ENCODE measurements at regions not wholly inside any gene's neighbourhood (a gene's known extent, or its start where the extent isn't known, plus 50 kb on each side); places are given as distances from the start of the nearest gene placed in this dataset.

DNA sequence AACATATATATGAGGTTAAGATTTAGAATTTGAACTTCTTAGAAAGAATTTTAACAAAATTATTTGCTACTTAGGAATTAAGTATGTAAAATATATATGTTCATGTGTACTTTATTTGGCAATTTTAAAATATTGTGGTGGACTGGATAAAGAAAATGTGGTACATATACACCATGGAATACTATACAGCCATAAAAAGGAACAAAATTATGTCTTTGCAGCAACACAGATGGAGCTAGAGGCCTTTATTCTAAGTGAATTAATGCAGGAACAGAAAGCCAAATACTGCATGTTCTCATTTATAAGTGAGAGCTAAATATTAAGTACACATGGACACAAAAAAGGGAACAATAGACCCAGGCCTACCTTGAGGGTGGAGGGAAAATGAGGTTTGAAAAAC is 72.2 kb upstream of the FMN2 start:
- Histone ChIP-seq H3K4me3 (replicated peaks; ENCODE audit: insufficient read depth, low read length) (no peak overlapping the region), H3K27ac (replicated peaks) (no peak overlapping the region), H3K27me3 (ENCODE audit: insufficient read depth, poor library complexity, severe bottlenecking) (no peaks in the 10 kb centered on the region)
- TF ChIP-seq GABPA (IDR thresholded peaks at IDR 0.05; ENCODE audit: low read depth) (no peak), POLR2AphosphoS5 (IDR thresholded peaks at IDR 0.05; ENCODE audit: low read depth) (no peak), SPI1 (IDR thresholded peaks at IDR 0.05; ENCODE audit: borderline replicate concordance, low read depth) (no peak)
- TF ChIP-seq, protein P1, sequence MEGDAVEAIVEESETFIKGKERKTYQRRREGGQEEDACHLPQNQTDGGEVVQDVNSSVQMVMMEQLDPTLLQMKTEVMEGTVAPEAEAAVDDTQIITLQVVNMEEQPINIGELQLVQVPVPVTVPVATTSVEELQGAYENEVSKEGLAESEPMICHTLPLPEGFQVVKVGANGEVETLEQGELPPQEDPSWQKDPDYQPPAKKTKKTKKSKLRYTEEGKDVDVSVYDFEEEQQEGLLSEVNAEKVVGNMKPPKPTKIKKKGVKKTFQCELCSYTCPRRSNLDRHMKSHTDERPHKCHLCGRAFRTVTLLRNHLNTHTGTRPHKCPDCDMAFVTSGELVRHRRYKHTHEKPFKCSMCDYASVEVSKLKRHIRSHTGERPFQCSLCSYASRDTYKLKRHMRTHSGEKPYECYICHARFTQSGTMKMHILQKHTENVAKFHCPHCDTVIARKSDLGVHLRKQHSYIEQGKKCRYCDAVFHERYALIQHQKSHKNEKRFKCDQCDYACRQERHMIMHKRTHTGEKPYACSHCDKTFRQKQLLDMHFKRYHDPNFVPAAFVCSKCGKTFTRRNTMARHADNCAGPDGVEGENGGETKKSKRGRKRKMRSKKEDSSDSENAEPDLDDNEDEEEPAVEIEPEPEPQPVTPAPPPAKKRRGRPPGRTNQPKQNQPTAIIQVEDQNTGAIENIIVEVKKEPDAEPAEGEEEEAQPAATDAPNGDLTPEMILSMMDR (IDR thresholded peaks at IDR 0.05; ENCODE audit: insufficient read depth, low read length): no peak
- TF ChIP-seq, protein P2, sequence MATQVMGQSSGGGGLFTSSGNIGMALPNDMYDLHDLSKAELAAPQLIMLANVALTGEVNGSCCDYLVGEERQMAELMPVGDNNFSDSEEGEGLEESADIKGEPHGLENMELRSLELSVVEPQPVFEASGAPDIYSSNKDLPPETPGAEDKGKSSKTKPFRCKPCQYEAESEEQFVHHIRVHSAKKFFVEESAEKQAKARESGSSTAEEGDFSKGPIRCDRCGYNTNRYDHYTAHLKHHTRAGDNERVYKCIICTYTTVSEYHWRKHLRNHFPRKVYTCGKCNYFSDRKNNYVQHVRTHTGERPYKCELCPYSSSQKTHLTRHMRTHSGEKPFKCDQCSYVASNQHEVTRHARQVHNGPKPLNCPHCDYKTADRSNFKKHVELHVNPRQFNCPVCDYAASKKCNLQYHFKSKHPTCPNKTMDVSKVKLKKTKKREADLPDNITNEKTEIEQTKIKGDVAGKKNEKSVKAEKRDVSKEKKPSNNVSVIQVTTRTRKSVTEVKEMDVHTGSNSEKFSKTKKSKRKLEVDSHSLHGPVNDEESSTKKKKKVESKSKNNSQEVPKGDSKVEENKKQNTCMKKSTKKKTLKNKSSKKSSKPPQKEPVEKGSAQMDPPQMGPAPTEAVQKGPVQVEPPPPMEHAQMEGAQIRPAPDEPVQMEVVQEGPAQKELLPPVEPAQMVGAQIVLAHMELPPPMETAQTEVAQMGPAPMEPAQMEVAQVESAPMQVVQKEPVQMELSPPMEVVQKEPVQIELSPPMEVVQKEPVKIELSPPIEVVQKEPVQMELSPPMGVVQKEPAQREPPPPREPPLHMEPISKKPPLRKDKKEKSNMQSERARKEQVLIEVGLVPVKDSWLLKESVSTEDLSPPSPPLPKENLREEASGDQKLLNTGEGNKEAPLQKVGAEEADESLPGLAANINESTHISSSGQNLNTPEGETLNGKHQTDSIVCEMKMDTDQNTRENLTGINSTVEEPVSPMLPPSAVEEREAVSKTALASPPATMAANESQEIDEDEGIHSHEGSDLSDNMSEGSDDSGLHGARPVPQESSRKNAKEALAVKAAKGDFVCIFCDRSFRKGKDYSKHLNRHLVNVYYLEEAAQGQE (IDR thresholded peaks at IDR 0.05; ENCODE audit: insufficient replicate concordance, low read depth): no peak
- no peak for DNase-seq (ENCODE audit: low read depth in 1 of 2, low spot score in 1 of 2)

DNA sequence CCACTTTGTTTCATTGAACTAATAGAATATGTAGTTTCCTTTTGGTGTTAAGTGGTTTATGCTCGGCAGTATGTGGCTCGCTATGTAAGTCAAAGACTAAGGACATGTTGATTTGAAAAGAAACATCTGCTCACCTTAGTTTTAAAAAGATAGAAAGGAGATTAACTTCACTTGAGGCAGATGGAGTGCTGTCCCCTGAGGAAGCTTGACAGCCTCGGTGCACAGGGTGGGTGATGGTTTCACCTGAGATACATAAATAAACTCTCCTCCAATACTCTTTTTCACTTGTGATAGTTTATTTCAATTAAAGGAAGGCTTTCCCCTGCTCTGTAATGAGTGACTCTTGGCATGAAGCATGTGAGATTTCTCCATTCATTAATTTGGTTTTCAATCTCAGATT is 70.8 kb upstream of the FMN2 start:
- Histone ChIP-seq H3K27ac (replicated peaks) (no peak overlapping the region), H3K4me3 (replicated peaks; ENCODE audit: insufficient read depth, low read length) (no peak overlapping the region), H3K27me3 (ENCODE audit: insufficient read depth, poor library complexity, severe bottlenecking) (no peaks in the 10 kb centered on the region)
- TF ChIP-seq, protein P2 (IDR thresholded peaks at IDR 0.05; ENCODE audit: insufficient replicate concordance, low read depth): no peak
- no peak for TF ChIP-seq SPI1 (IDR thresholded peaks at IDR 0.05; ENCODE audit: borderline replicate concordance, low read depth)
- TF ChIP-seq GABPA (IDR thresholded peaks at IDR 0.05; ENCODE audit: low read depth): no peak
- no peak for DNase-seq (ENCODE audit: low read depth in 1 of 2, low spot score in 1 of 2)

DNA sequence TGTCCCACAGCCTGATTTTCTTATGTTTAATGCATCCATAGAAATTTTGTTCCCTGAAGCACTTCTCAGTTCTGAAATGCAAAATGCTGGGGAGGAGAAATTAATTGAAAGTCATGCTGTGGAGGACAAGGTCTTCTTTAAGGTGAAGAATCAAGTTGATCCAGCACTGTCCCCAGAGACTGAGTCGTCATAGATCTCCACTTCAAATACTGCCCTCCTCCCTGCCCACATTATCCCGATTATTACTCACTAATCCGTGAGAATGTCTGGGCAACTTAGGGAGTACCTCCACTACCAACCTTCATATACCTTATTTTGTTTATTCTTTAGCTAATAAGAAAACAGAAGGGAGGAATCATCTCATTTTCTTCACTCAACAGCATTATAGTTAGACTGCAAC is 70.0 kb upstream of the FMN2 start:
- Histone ChIP-seq H3K27ac (replicated peaks) (no peak overlapping the region), H3K27me3 (ENCODE audit: insufficient read depth, poor library complexity, severe bottlenecking) (no peaks in the 10 kb centered on the region), H3K4me3 (replicated peaks; ENCODE audit: insufficient read depth, low read length) (no peak overlapping the region)
- DNase-seq (ENCODE audit: low read depth in 1 of 2, low spot score in 1 of 2): no peak
- TF ChIP-seq POLR2AphosphoS5 (IDR thresholded peaks at IDR 0.05; ENCODE audit: low read depth): no peak
- no peak for TF ChIP-seq GABPA (IDR thresholded peaks at IDR 0.05; ENCODE audit: low read depth)
- TF ChIP-seq, protein P1 (IDR thresholded peaks at IDR 0.05; ENCODE audit: insufficient read depth, low read length): no peak
- TF ChIP-seq, protein P2 (IDR thresholded peaks at IDR 0.05; ENCODE audit: insufficient replicate concordance, low read depth): no peak
- TF ChIP-seq SPI1 (IDR thresholded peaks at IDR 0.05; ENCODE audit: borderline replicate concordance, low read depth): no peak
